H1 (cell line): ENCODE measurements at regions not wholly inside any gene's neighbourhood (a gene's known extent, or its start where the extent isn't known, plus 50 kb on each side); places are given as distances from the start of the nearest gene placed in this dataset.
A peak's percentile ranks its signal among the peaks of the same experiment; 100 is the strongest.

Experiments
- CTCF ChIA-PET: fragments of 300-600 bp; sonication (Branson Sonifier 250); formaldehyde crosslinking; loops from one replicate; lab custom pipeline; 2021; ENCODE audit not compliant: partially characterized antibody; lab: Charles Lee
- POLR2A ChIA-PET: fragments of 300-600 bp; sonication (Branson Sonifier 250); formaldehyde crosslinking; loops from one replicate; lab custom pipeline; 2021; ENCODE audit warnings: inconsistent platforms; ENCODE audit not compliant: partially characterized antibody; lab: Charles Lee
- DNase-seq, 2 experiments: peaks; one replicate each; pipeline versions ENCODE4 v3.0.0 to v3.0.0-alpha.2; 2010 to 2022; ENCODE audit warnings: low spot score in 2 of 2, low read depth in 1 of 2, mixed read lengths in 1 of 2
- FAIRE-seq: peaks from 2 replicates; lab custom pipeline; 2011; peaks lifted over from hg19 to GRCh38; lab: Jason Lieb, UNC
- H2AFZ ChIP-seq: 2 replicates; pipeline ENCODE4 v1.8.1; 2012; ENCODE audit warnings: low read length, inconsistent platforms
- H2AK5ac ChIP-seq: 2 replicates; pipeline ENCODE4 v1.6.1; 2013; ENCODE audit warnings: low read depth, low read length
- H2BK120ac ChIP-seq: replicated peaks from 2 replicates; pipeline ENCODE3; 2013; ENCODE audit warnings: low read depth, low read length, inconsistent platforms
- H2BK12ac ChIP-seq: 2 replicates; pipeline ENCODE4 v1.6.1; 2013; ENCODE audit warnings: low read depth, low read length
- H2BK15ac ChIP-seq: 2 replicates; pipeline ENCODE4 v1.6.1; 2013; ENCODE audit warnings: low read length
- H2BK20ac ChIP-seq: 2 replicates; pipeline ENCODE4 v1.6.1; 2013; ENCODE audit warnings: low read length
- H2BK5ac ChIP-seq: 2 replicates; pipeline ENCODE4 v1.6.1; 2013; ENCODE audit warnings: low read depth, low read length
- H3K14ac ChIP-seq: 2 replicates; pipeline ENCODE4 v1.6.1; 2013; ENCODE audit warnings: inconsistent platforms; ENCODE audit not compliant: insufficient read length
- H3K18ac ChIP-seq: 2 replicates; pipeline ENCODE4 v1.6.1; 2013; ENCODE audit warnings: low read length; ENCODE audit errors: extremely low read depth
- H3K23ac ChIP-seq: 2 replicates; pipeline ENCODE4 v1.6.1; 2013; ENCODE audit warnings: inconsistent platforms; ENCODE audit not compliant: insufficient read length
- H3K23me2 ChIP-seq: 2 replicates; pipeline ENCODE4 v1.6.1; 2013; ENCODE audit warnings: low read depth, low read length
- H3K27ac ChIP-seq: 2 replicates; pipeline ENCODE4 v1.6.1; 2011; ENCODE audit warnings: low read depth, low read length, inconsistent platforms
- H3K27me3 ChIP-seq, 4 experiments: replicated peaks in 1 of 4; 1 replicate in 1 of 4; 2 replicates in 3 of 4; pipeline versions ENCODE4 v1.6.1 to v1.8.1; 2011 to 2013; ENCODE audit warnings: low read length in 3 of 4, mild to moderate bottlenecking in 3 of 4, inconsistent platforms in 2 of 4, mixed read lengths in 2 of 4, moderate library complexity in 1 of 4; ENCODE audit not compliant: control insufficient read depth in 3 of 4, insufficient read depth in 3 of 4; ENCODE audit errors: extremely low read depth in 1 of 4
- H3K36me3 ChIP-seq, 4 experiments: 2 replicates each; pipeline versions ENCODE4 v1.6.1 to v1.8.1; 2011 to 2013; ENCODE audit warnings: mild to moderate bottlenecking in 4 of 4, low read length in 3 of 4, moderate library complexity in 2 of 4, control low read depth in 1 of 4, inconsistent platforms in 1 of 4; ENCODE audit not compliant: insufficient read depth in 4 of 4, control insufficient read depth in 2 of 4
- H3K4ac ChIP-seq: replicated peaks from 2 replicates; pipeline ENCODE3; 2013; ENCODE audit warnings: low read length, low read depth, mixed read lengths, inconsistent platforms; ENCODE audit not compliant: insufficient read length
- H3K4me1 ChIP-seq, 4 experiments: replicated peaks in 1 of 4; 1 replicate in 1 of 4; 2 replicates in 3 of 4; pipeline versions ENCODE4 v1.6.1 to v1.8.1; 2011 to 2013; ENCODE audit warnings: low read length in 3 of 4, inconsistent platforms in 2 of 4, mixed read lengths in 1 of 4; ENCODE audit not compliant: insufficient read depth in 4 of 4, control insufficient read depth in 3 of 4
- H3K4me2 ChIP-seq, 2 experiments: 2 replicates each; pipeline versions ENCODE4 v1.6.1 to v1.8.1; 2011 to 2013; ENCODE audit warnings: low read depth in 2 of 2, low read length in 2 of 2, control low read depth in 1 of 2, inconsistent platforms in 1 of 2, mild to moderate bottlenecking in 1 of 2; ENCODE audit not compliant: insufficient read depth in 1 of 2
- H3K4me3 ChIP-seq, 4 experiments: fragments of 200-600, 300-600 bp in 1 of 4; sonication (generic), shearing (Covaris generic), sonication (Bioruptor Twin) in 1 of 4; 2 replicates each; pipeline versions ENCODE4 v1.5.1 to v1.8.1; 2011 to 2016; ENCODE audit warnings: low read length in 4 of 4, low read depth in 3 of 4, control low read depth in 2 of 4, inconsistent platforms in 2 of 4, mild to moderate bottlenecking in 2 of 4, mixed read lengths in 1 of 4, moderate library complexity in 1 of 4; ENCODE audit not compliant: insufficient read depth in 2 of 4; ENCODE audit errors: extremely low read depth in 1 of 4
- H3K56ac ChIP-seq: replicated peaks from 2 replicates; pipeline ENCODE3; 2013; ENCODE audit warnings: low read depth, mild to moderate bottlenecking, mixed read lengths, low read length, inconsistent platforms; ENCODE audit not compliant: insufficient read length
- H3K79me1 ChIP-seq: 2 replicates; pipeline ENCODE4 v1.6.1; 2013; ENCODE audit warnings: low read depth, low read length, control low read depth
- H3K79me2 ChIP-seq, 2 experiments: 2 replicates each; pipeline versions ENCODE4 v1.6.1 to v1.8.1; 2012 to 2013; ENCODE audit warnings: low read length in 2 of 2, mild to moderate bottlenecking in 2 of 2, inconsistent platforms in 1 of 2; ENCODE audit not compliant: insufficient read depth in 2 of 2, control insufficient read depth in 1 of 2
- H3K9ac ChIP-seq, 4 experiments: replicated peaks in 1 of 4; 1 replicate in 1 of 4; 2 replicates in 3 of 4; pipeline versions ENCODE4 v1.6.1 to v1.8.1; 2011 to 2013; ENCODE audit warnings: low read depth in 3 of 4, low read length in 3 of 4, control low read depth in 2 of 4, mild to moderate bottlenecking in 2 of 4, moderate library complexity in 2 of 4, inconsistent platforms in 1 of 4; ENCODE audit errors: extremely low read depth in 1 of 4
- H3K9me3 ChIP-seq, 2 experiments: 2 replicates each; pipeline versions ENCODE4 v1.6.1 to v1.8.1; 2012 to 2013; ENCODE audit warnings: mild to moderate bottlenecking in 2 of 2, moderate library complexity in 2 of 2, control low read depth in 1 of 2, inconsistent platforms in 1 of 2, low read depth in 1 of 2, low read length in 1 of 2, mixed read lengths in 1 of 2; ENCODE audit not compliant: insufficient read depth in 2 of 2
- H4K20me1 ChIP-seq, 2 experiments: replicated peaks in 1 of 2; 2 replicates each; pipeline versions ENCODE3 to v1.8.1; 2011 to 2013; ENCODE audit warnings: inconsistent platforms in 2 of 2, low read length in 2 of 2, mild to moderate bottlenecking in 1 of 2; ENCODE audit not compliant: insufficient read depth in 2 of 2, control insufficient read depth in 1 of 2
- H4K5ac ChIP-seq: 2 replicates; pipeline ENCODE4 v1.6.1; 2013; ENCODE audit warnings: low read length, low read depth, mixed read lengths, inconsistent platforms; ENCODE audit not compliant: insufficient read length
- H4K8ac ChIP-seq: 2 replicates; pipeline ENCODE4 v1.8.0; 2013; ENCODE audit warnings: mild to moderate bottlenecking, moderate library complexity, low read length, inconsistent platforms; ENCODE audit not compliant: insufficient read depth; ENCODE audit errors: extremely low read depth
- H4K91ac ChIP-seq: replicated peaks from 2 replicates; pipeline ENCODE3; 2013; ENCODE audit warnings: low read length, mixed read lengths, inconsistent platforms; ENCODE audit not compliant: insufficient read length
- CEBPB ChIP-seq: IDR thresholded peaks from 2 replicates; pipeline ENCODE4 v1.6.1; 2012; ENCODE audit warnings: low read depth, low read length
- SP4 ChIP-seq: IDR thresholded peaks from 2 replicates; pipeline ENCODE4 v1.6.1; 2012; ENCODE audit warnings: low read length, inconsistent platforms
- WGBS, 2 experiments: shearing (Covaris generic) in 1 of 2; methylation state at CpG; one replicate each; pipeline versions ENCODE4 v1.1.6 to v1.1.7; 2013 to 2015; ENCODE audit warnings: low lambda C conversion rate in 2 of 2, mixed read lengths in 2 of 2, inconsistent platforms in 1 of 2, low coverage in 1 of 2, missing lambda C conversion rate in 1 of 2; ENCODE audit not compliant: insufficient replicate concordance in 2 of 2, insufficient coverage in 1 of 2, insufficient read length in 1 of 2; ENCODE audit errors: extremely low coverage in 1 of 2, missing lambda C conversion rate in 1 of 2; 5-methylcytosine and 5-hydroxymethylcytosine counted together

DNA sequence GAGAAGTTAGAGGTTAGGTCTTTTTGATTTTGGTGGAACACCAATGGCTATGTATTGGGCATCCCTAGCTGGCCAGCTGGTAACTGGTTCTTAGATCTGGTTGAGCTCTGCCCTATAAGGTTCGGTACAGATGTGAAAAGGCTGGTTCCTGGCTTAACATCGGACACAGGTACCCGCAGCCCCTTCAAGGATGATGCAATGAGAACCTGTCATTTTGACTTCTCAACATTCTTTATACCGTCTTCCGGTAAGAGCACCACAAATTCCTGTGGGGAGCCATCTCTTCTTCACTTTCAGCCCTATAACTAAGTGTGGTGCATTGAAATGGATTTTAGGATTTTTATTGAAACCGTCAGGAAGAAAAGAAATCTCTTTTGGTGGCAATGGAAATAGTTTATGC lies 222.8 kb downstream of the ADAMTS9 start:
- H3K4me2 ChIP-seq, result no peak overlapping the region
- H3K4me1 ChIP-seq, result peaks cover 0 to 5% (median 2%) of the 10 kb centered on the region in 4 experiments; a peak in 3 of 7 replicates
- no peak overlapping the region for H3K27ac ChIP-seq
- no peaks in the 10 kb centered on the region for H3K79me2 ChIP-seq
- H3K4me3 ChIP-seq, result no peak overlapping the region
- 0 out of 2 replicates have a peak, but pooled peaks cover 2% of the 10 kb centered on the region for H3K23me2 ChIP-seq
- no peaks in the 10 kb centered on the region; a peak in 1 of 8 replicates for H3K36me3 ChIP-seq
- ChIA-PET CTCF (interaction anchor here (0.6 to 7.4 kb wide), 23 partner anchors 8 to 441 kb away, joined by 3 to 63 read pairs (median 7); partner anchors contain the start of gene PSMD6), POLR2A (interaction anchor here (0.6 to 1.0 kb wide), 2 partner anchors 17 to 895 kb away, joined by 3 read pairs; no protein-coding TSS in a partner anchor)
- no peaks in the 10 kb centered on the region for H3K27me3 ChIP-seq
- peak overlapping the region; percentile 40; the same call in 1 of the 2 replicates for H2BK15ac ChIP-seq
- H3K23ac ChIP-seq, result no peak overlapping the region
- no peak overlapping the region for H3K4ac ChIP-seq
- H2BK20ac ChIP-seq, result no peak overlapping the region
- H3K79me1 ChIP-seq, result no peaks in the 10 kb centered on the region
- FAIRE-seq (no peak), DNase-seq (no peak)
- no peak overlapping the region for H2BK12ac ChIP-seq
- H3K14ac ChIP-seq, result no peak overlapping the region
- no peak overlapping the region; the same call in 1 of the 2 replicates for H2AK5ac ChIP-seq
- H2AFZ ChIP-seq, result no peak overlapping the region
- H4K91ac ChIP-seq, result no peak overlapping the region
- H3K56ac ChIP-seq, result no peak overlapping the region
- no peak overlapping the region for H4K8ac ChIP-seq
- WGBS, 2 experiments, result 78% methylated on average over 6 of the region's 6 CpGs; no CpG with 5 or more reads in 1 of the 2 experiments
- no peaks in the 10 kb centered on the region for H4K20me1 ChIP-seq
- H4K5ac ChIP-seq, result no peak overlapping the region
- no peak overlapping the region for H2BK120ac ChIP-seq
- H2BK5ac ChIP-seq, result no peak overlapping the region; the same call in 1 of the 2 replicates
- TF ChIP-seq SP4 (no peak), CEBPB (peak; percentile 62; the same call in 1 of the 2 replicates)
- H3K9ac ChIP-seq, result no peak overlapping the region
- H3K9me3 ChIP-seq, result no peaks in the 10 kb centered on the region
- H3K18ac ChIP-seq, result no peak overlapping the region
